OCI-LY7 (cell line): ENCODE measurements at regions not wholly inside any gene's neighbourhood (a gene's known extent, or its start where the extent isn't known, plus 50 kb on each side); places are given as distances from the start of the nearest gene placed in this dataset.
A peak's percentile ranks its signal among the peaks of the same experiment; 100 is the strongest.

ENCODE experiments used
- BruUV-seq: library from RNA; stranded (reverse); fragments of 400-500 nt; replicated peaks from 2 replicates; lab custom pipeline; 2021; lab: Mats Ljungman, UMichigan
- CTCF ChIA-PET: fragments of 300-600 bp; sonication (Branson Sonifier 250); formaldehyde crosslinking; loops from one replicate; lab custom pipeline; 2022; ENCODE audit warnings: antibody characterized with exemption; ENCODE audit not compliant: unreplicated experiment; lab: Charles Lee
- POLR2A ChIA-PET: fragments of 300-600 bp; sonication (Branson Sonifier 250); formaldehyde crosslinking; loops from one replicate; lab custom pipeline; 2022; ENCODE audit warnings: antibody characterized with exemption; lab: Charles Lee
- DNase-seq: peaks from one replicate; pipeline ENCODE4 v3.0.0-alpha.2; 2015; ENCODE audit warnings: low spot score
- H2AFZ ChIP-seq: fragments of 200-600 bp; sonication (generic), shearing (Covaris generic); 2 replicates; pipeline ENCODE4 v1.6.1; 2014; ENCODE audit warnings: mild to moderate bottlenecking, antibody characterized with exemption, low read length, moderate library complexity
- H3K27ac ChIP-seq: fragments of 200-600 bp; sonication (generic); 2 replicates; pipeline ENCODE4 v1.5.1; 2014; ENCODE audit warnings: mixed run types, low read depth, mild to moderate bottlenecking, moderate library complexity, low read length, inconsistent platforms; ENCODE audit not compliant: poor library complexity, severe bottlenecking
- H3K36me3 ChIP-seq: fragments of 200-600 bp; sonication (generic); 2 replicates; pipeline ENCODE4 v1.6.1; 2014; ENCODE audit warnings: mild to moderate bottlenecking, antibody characterized with exemption, low read length, moderate library complexity, mixed read lengths; ENCODE audit not compliant: insufficient read depth
- H3K4me1 ChIP-seq: fragments of 200-600 bp; sonication (generic); 2 replicates; pipeline ENCODE4 v1.5.1; 2014; ENCODE audit warnings: mild to moderate bottlenecking, low read length; ENCODE audit not compliant: insufficient read depth, poor library complexity, severe bottlenecking
- H3K4me2 ChIP-seq: fragments of 200-600 bp; sonication (generic); 2 replicates; pipeline ENCODE4 v1.6.1; 2014; ENCODE audit warnings: mild to moderate bottlenecking, low read length
- H3K4me3 ChIP-seq: fragments of 200-600 bp; sonication (generic); 2 replicates; pipeline ENCODE4 v1.5.1; 2014; ENCODE audit warnings: mild to moderate bottlenecking, low read depth, low read length; ENCODE audit not compliant: poor library complexity, severe bottlenecking
- H3K79me2 ChIP-seq: fragments of 200-600 bp; sonication (generic); 2 replicates; pipeline ENCODE4 v1.6.1; 2016; ENCODE audit warnings: low read depth, mild to moderate bottlenecking, low read length, moderate library complexity, mixed read lengths; ENCODE audit not compliant: insufficient read depth
- H3K9me2 ChIP-seq: fragments of 200-600 bp; sonication (generic); 2 replicates; pipeline ENCODE4 v1.6.1; 2016; ENCODE audit warnings: mild to moderate bottlenecking, low read length, mixed read lengths; ENCODE audit not compliant: insufficient read depth
- H3K9me3 ChIP-seq: fragments of 200-600 bp; sonication (generic); 2 replicates; pipeline ENCODE4 v1.6.1; 2014; ENCODE audit warnings: mild to moderate bottlenecking, mixed run types, low read length, mixed read lengths
- H4K20me1 ChIP-seq: fragments of 200-600 bp; sonication (generic); 2 replicates; pipeline ENCODE4 v1.6.1; 2014; ENCODE audit warnings: mild to moderate bottlenecking, antibody characterized with exemption, low read length, moderate library complexity, mixed read lengths; ENCODE audit not compliant: insufficient read depth
- CTCF ChIP-seq: fragments of 200-600 bp; sonication (generic); conservative IDR thresholded peaks from 2 replicates; pipeline ENCODE4 v1.5.1; 2014; ENCODE audit warnings: mild to moderate bottlenecking, antibody characterized with exemption, low read length, moderate library complexity, mixed read lengths
- EZH2phosphoT487 ChIP-seq: fragments of 200-600 bp; sonication (generic); IDR thresholded peaks from 2 replicates; pipeline ENCODE4 v1.6.1; 2018; ENCODE audit warnings: low read depth, borderline replicate concordance, mild to moderate bottlenecking, mixed run types, antibody characterized with exemption, low read length, moderate library complexity, mixed read lengths
- intact Hi-C: fragments of 100-400 bp; cut with micrococcal nuclease; formaldehyde crosslinking; loops from one replicate; pipeline ENCODE4 v1.10.0; 2022; ENCODE audit not compliant: unreplicated experiment

DNA sequence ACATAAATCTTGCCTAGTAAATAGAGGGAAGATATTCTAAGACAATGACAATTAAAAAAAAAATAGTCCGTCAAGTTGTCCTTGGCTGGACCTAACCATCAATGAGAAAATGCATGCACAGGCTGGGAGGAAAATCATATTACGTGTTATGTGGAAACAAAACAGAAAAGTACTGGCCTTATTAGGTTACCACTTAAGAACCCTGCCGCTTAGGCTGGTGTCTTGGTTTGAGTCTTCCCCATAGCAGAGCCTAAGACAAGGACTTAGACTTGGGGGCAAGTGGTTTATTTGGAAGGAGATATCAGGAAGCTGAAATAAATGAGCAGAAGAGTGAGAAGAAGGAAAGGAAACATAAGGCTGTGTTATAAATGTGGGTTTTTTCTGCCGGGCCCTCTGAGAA is 186.4 kb downstream of the MRPL39 start:
- ChIA-PET CTCF (no interaction called here), POLR2A (no interaction called here)
- no peak for TF ChIP-seq CTCF
- no peak for TF ChIP-seq EZH2phosphoT487
- no peak overlapping the region for H3K27ac ChIP-seq
- no peaks in the 10 kb centered on the region for H3K36me3 ChIP-seq
- no peaks in the 10 kb centered on the region for H3K79me2 ChIP-seq
- no peak overlapping the region for H3K4me2 ChIP-seq
- H3K4me3 ChIP-seq: no peak overlapping the region
- peaks cover 17% of the 10 kb centered on the region for H3K4me1 ChIP-seq
- no TSS peak for BruUV-seq
- H3K9me2 ChIP-seq: no peaks in the 10 kb centered on the region
- H4K20me1 ChIP-seq: no peaks in the 10 kb centered on the region
- H2AFZ ChIP-seq: peak overlapping the region; percentile 68; the same call in 1 of the 2 replicates
- DNase-seq: no peak
- no peaks in the 10 kb centered on the region for H3K9me3 ChIP-seq
- intact Hi-C loops: loop anchor here (10.0 kb wide), 1 partner anchor 294 kb away; no protein-coding TSS in a partner anchor

GRCh38 chr21:25416669-25417068 is 190.6 kb downstream of the MRPL39 start:
- Histone ChIP-seq H3K9me2 (no peaks in the 10 kb centered on the region), H3K4me1 (no peaks in the 10 kb centered on the region), H4K20me1 (no peaks in the 10 kb centered on the region), H3K79me2 (no peaks in the 10 kb centered on the region), H3K9me3 (no peaks in the 10 kb centered on the region), H3K27ac (no peak overlapping the region), H2AFZ (no peak overlapping the region), H3K4me3 (no peak overlapping the region), H3K4me2 (no peak overlapping the region), H3K36me3 (no peaks in the 10 kb centered on the region)
- intact Hi-C loops: no loop called here
- TF ChIP-seq EZH2phosphoT487 (no peak), CTCF (no peak)
- ChIA-PET POLR2A (no interaction called here), CTCF (no interaction called here)
- BruUV-seq: no TSS peak
- DNase-seq: no peak

DNA sequence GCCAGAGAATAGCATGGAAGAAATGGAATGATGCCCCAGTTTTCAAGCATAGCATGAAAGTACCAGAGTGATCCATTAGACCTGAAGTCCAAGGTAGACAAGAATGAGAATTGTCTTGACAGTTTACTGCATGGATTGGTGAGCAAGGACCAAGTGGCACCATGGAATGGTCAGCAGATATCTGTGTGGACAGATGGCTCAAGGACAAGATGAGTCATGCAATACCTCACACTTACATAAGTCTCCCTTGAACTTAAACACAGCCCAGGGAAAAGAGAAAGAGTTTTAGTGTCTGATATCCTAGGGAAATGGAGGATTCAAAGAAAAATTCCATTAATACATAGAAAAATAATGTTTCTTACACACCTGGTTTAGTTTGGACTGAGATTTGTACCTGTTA is 195.2 kb downstream of the MRPL39 start:
- Histone ChIP-seq H3K79me2 (no peaks in the 10 kb centered on the region), H4K20me1 (no peaks in the 10 kb centered on the region), H3K4me3 (no peak overlapping the region), H3K4me1 (no peaks in the 10 kb centered on the region), H3K27ac (no peak overlapping the region), H3K36me3 (no peaks in the 10 kb centered on the region), H3K9me3 (no peaks in the 10 kb centered on the region), H3K4me2 (no peak overlapping the region), H3K9me2 (no peaks in the 10 kb centered on the region), H2AFZ (no peak overlapping the region)
- POLR2A ChIA-PET: no interaction called here
- BruUV-seq: no TSS peak
- TF ChIP-seq EZH2phosphoT487 (no peak), CTCF (no peak)
- DNase-seq: no peak
- intact Hi-C loops: no loop called here
- CTCF ChIA-PET: no interaction called here
